BLaER1 (cell line): ENCODE measurements at regions not wholly inside any gene's neighbourhood (a gene's known extent, or its start where the extent isn't known, plus 50 kb on each side); places are given as distances from the start of the nearest gene placed in this dataset.
A peak's percentile ranks its signal among the peaks of the same experiment; 100 is the strongest.
"Not testable (repeated sequence)": the region's sequence is repeated elsewhere in the genome, so short reads cannot be mapped to it uniquely, and the experiment has no call there.

Experiments
- H3K27ac ChIP-seq: shearing (Covaris generic); formaldehyde crosslinking; 2 replicates; pipeline ENCODE4 v1.8.1; 2022
- H3K27me3 ChIP-seq: shearing (Covaris generic); formaldehyde crosslinking; 2 replicates; pipeline ENCODE4 v1.8.1; 2022
- H3K36me3 ChIP-seq: shearing (Covaris generic); formaldehyde crosslinking; 2 replicates; pipeline ENCODE4 v1.8.1; 2022
- H3K4me1 ChIP-seq: shearing (Covaris generic); formaldehyde crosslinking; 2 replicates; pipeline ENCODE4 v1.8.1; 2022
- H3K4me2 ChIP-seq: shearing (Covaris generic); formaldehyde crosslinking; 2 replicates; pipeline ENCODE4 v1.8.1; 2022
- H3K4me3 ChIP-seq: shearing (Covaris generic); formaldehyde crosslinking; 2 replicates; pipeline ENCODE4 v1.8.1; 2022
- H3K9ac ChIP-seq: shearing (Covaris generic); formaldehyde crosslinking; 2 replicates; pipeline ENCODE4 v1.8.1; 2022
- H3K9me3 ChIP-seq: shearing (Covaris generic); formaldehyde crosslinking; 2 replicates; pipeline ENCODE4 v1.8.1; 2022
- H4K20me1 ChIP-seq: shearing (Covaris generic); formaldehyde crosslinking; 2 replicates; pipeline ENCODE4 v1.8.1; 2022
- Cebpa-rat ChIP-seq: shearing (Covaris generic); IDR thresholded peaks from 2 replicates; pipeline ENCODE4 v1.8.1; 2022

GRCh38 chr1:87398641-87399040, 70.0 kb downstream of the LMO4 start:
- no peak overlapping the region for H3K27ac ChIP-seq

GRCh38 chr1:87399264-87399663, 70.6 kb downstream of the LMO4 start:
- H3K27me3 ChIP-seq, result no peaks in the 10 kb centered on the region
- no peaks in the 10 kb centered on the region for H3K9me3 ChIP-seq
- H3K4me2 ChIP-seq, result no peak overlapping the region
- H4K20me1 ChIP-seq, result no peaks in the 10 kb centered on the region
- TF ChIP-seq Cebpa-rat, result no peak
- H3K9ac ChIP-seq, result no peak overlapping the region
- H3K36me3 ChIP-seq, result no peaks in the 10 kb centered on the region
- no peak overlapping the region for H3K27ac ChIP-seq
- H3K4me1 ChIP-seq, result peaks cover 27% of the 10 kb centered on the region
- no peak overlapping the region for H3K4me3 ChIP-seq

More at GRCh38 chr1:87398641-87399040, 70.0 kb downstream of the LMO4 start:
- Histone ChIP-seq H3K27me3 (no peaks in the 10 kb centered on the region), H3K4me2 (no peak overlapping the region), H3K36me3 (no peaks in the 10 kb centered on the region), H3K9ac (no peak overlapping the region), H3K4me3 (no peak overlapping the region), H4K20me1 (no peaks in the 10 kb centered on the region), H3K9me3 (no peaks in the 10 kb centered on the region), H3K4me1 (peaks cover 29% of the 10 kb centered on the region)
- TF ChIP-seq Cebpa-rat, result no peak

DNA sequence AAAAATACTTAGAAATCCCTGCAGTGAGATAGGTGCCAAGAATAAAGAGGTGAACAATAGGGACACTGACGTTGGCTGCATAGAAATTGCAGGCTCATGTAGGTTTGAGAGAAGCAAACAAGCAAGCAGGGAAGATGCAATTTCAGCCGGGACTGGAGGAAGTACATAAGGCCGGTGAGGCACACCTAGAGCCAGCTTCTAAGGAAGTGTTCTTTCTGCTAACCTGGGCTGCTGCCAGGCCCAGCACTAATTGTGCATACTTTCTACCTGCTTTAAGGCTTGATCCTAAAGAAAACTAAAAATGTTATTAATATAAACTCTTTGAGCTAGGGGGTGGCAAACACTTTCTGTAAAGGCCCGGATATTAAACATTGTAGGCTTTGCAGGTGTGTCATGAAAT, 71.0 kb downstream of the LMO4 start:
- H3K9me3 ChIP-seq, result no peaks in the 10 kb centered on the region
- no peak overlapping the region for H3K4me2 ChIP-seq
- H3K27me3 ChIP-seq, result no peaks in the 10 kb centered on the region
- H3K9ac ChIP-seq, result no peak overlapping the region
- H3K27ac ChIP-seq, result no peak overlapping the region
- no peaks in the 10 kb centered on the region for H3K36me3 ChIP-seq
- H3K4me3 ChIP-seq, result no peak overlapping the region
- TF ChIP-seq Cebpa-rat, result no peak
- peaks cover 27% of the 10 kb centered on the region for H3K4me1 ChIP-seq
- H4K20me1 ChIP-seq, result no peaks in the 10 kb centered on the region

GRCh38 chr1:87400813-87401212, 72.1 kb downstream of the LMO4 start:
- TF ChIP-seq Cebpa-rat, result no peak
- no peak overlapping the region for H3K4me3 ChIP-seq
- H3K4me1 ChIP-seq, result peaks cover 27% of the 10 kb centered on the region
- no peak overlapping the region for H3K9ac ChIP-seq
- no peaks in the 10 kb centered on the region for H4K20me1 ChIP-seq
- H3K9me3 ChIP-seq, result no peaks in the 10 kb centered on the region
- H3K27me3 ChIP-seq, result no peaks in the 10 kb centered on the region
- no peak overlapping the region for H3K4me2 ChIP-seq
- H3K36me3 ChIP-seq, result no peaks in the 10 kb centered on the region
- H3K27ac ChIP-seq, result no peak overlapping the region

DNA sequence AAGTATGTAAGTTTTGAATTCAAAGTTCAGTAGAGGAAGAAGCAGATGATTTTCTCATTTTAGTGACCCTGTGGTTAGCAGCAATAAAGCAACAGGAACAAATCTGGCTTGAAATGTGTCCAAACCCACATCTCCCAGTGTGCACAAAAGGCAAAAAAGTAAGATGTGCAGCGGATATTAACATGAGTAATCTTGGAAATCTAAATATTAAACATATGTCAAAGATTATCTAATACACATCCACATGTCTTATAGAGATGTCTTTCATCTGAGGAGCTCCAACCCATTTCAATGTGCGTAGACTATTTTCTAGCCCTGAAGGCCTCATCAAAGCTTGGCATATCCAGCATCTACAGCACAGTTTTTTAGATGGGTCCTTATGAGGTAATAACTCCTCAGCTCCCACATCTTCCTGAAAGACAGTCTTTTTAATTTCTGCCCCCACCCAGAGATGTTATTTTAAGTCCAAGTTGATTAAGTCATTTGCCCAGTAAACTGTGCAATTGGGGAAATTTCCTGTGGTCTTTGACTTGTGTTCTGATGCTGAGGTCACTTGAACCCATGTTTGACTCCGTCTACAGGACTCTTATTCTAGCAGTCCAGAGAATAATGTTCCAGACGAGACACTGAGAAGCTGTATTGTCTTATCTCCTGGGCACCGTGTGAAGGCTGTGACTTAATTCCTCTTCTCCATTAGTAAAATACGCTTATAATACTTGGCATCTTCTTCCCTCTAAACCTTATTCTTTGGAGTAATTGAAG, 73.7 kb downstream of the LMO4 start:
- H3K27ac ChIP-seq, result no peak overlapping the region
- no peak overlapping the region for H3K9ac ChIP-seq
- no peaks in the 10 kb centered on the region for H3K27me3 ChIP-seq
- no peaks in the 10 kb centered on the region for H3K9me3 ChIP-seq
- no peak for TF ChIP-seq Cebpa-rat
- peak overlapping the region; percentile 58 for H3K4me2 ChIP-seq
- H3K4me1 ChIP-seq, result peaks cover 27% of the 10 kb centered on the region
- no peak overlapping the region for H3K4me3 ChIP-seq
- no peaks in the 10 kb centered on the region for H3K36me3 ChIP-seq
- H4K20me1 ChIP-seq, result no peaks in the 10 kb centered on the region

DNA sequence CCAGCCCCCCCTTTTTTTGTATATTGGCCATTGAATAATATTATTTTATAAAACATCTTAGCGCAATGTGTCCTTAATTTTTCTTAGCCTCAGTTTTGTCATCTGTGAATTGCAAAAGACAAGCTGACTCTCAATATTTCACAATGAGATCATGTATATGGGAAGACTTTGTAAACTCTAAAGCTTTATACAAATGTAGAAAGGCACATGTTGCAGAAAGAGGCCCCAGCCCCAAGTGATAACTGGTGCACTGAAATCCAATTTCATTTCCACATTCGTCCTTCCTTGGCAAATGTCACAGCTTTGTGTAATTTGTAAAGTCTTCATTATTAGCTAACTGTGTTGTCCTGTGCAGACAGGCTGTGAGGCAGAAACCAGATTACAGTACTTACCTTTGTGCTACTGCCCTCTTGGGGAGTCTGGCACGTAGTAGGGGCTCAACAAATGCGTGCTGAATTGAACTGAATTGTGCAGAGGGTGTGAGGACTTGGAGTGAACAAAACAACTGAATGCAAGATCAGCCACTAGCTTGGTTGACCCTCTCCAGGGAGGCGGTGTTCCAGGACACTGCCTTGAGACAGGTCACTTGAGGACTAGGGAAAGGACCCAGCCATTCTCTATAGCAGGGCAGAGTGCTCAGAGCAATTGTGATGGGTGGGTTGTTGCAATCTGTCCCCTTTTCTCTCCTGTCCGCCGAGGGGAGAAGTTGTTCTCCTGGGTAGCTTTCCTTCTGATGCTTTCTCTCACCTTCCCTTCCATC, 74.6 kb downstream of the LMO4 start:
- H3K4me3 ChIP-seq, result no peak overlapping the region
- no peak for TF ChIP-seq Cebpa-rat
- H3K4me2 ChIP-seq, result peak overlapping the region; percentile 58; the same call in 1 of the 2 replicates
- H3K27me3 ChIP-seq, result no peaks in the 10 kb centered on the region
- peaks cover 27% of the 10 kb centered on the region for H3K4me1 ChIP-seq
- no peak overlapping the region for H3K9ac ChIP-seq
- H3K27ac ChIP-seq, result no peak overlapping the region
- no peaks in the 10 kb centered on the region for H3K36me3 ChIP-seq
- H3K9me3 ChIP-seq, result no peaks in the 10 kb centered on the region
- no peaks in the 10 kb centered on the region for H4K20me1 ChIP-seq

DNA sequence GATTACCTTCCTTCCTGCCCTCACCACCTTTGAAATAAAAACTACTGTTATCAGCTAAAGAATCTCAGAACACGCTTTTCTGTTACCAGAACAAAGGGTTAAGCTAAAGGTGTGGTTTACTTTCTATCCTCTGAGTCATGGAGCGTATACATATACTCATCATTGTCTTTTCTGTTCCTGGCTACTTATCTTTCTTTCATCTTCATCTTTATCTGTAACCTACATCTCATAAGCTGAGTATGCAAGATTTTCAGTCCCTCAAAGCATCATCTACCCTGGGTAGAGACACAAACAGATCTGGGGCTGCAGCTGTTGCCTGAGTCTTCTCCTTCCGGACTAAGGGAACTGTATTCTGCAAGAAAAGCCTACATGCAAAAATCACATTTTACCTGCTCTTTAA, 75.6 kb downstream of the LMO4 start:
- H3K27me3 ChIP-seq, result no peaks in the 10 kb centered on the region
- TF ChIP-seq Cebpa-rat, result no peak
- no peaks in the 10 kb centered on the region for H4K20me1 ChIP-seq
- no peak overlapping the region for H3K4me2 ChIP-seq
- no peaks in the 10 kb centered on the region for H3K9me3 ChIP-seq
- H3K9ac ChIP-seq, result no peak overlapping the region
- no peak overlapping the region for H3K4me3 ChIP-seq
- no peaks in the 10 kb centered on the region for H3K36me3 ChIP-seq
- peaks cover 27% of the 10 kb centered on the region for H3K4me1 ChIP-seq
- no peak overlapping the region for H3K27ac ChIP-seq

GRCh38 chr1:87408665-87409248, 80.1 kb downstream of the LMO4 start:
- Histone ChIP-seq H3K4me1 (peaks cover 29% of the 10 kb centered on the region), H3K27ac (no peak overlapping the region), H4K20me1 (no peaks in the 10 kb centered on the region), H3K27me3 (no peaks in the 10 kb centered on the region), H3K9ac (no peak overlapping the region), H3K9me3 (no peaks in the 10 kb centered on the region), H3K4me2 (no peak overlapping the region), H3K4me3 (no peak overlapping the region), H3K36me3 (no peaks in the 10 kb centered on the region)
- TF ChIP-seq Cebpa-rat, result no peak

GRCh38 chr1:87410776-87411480, 82.2 kb downstream of the LMO4 start:
- Histone ChIP-seq H3K9ac (no peak overlapping the region), H3K4me1 (peaks cover 29% of the 10 kb centered on the region), H3K4me2 (peak overlapping the region; percentile 62), H4K20me1 (no peaks in the 10 kb centered on the region), H3K36me3 (no peaks in the 10 kb centered on the region), H3K27ac (peak overlapping the region; percentile 14; the same call in 1 of the 2 replicates), H3K4me3 (no peak overlapping the region), H3K27me3 (no peaks in the 10 kb centered on the region), H3K9me3 (no peaks in the 10 kb centered on the region)
- no peak for TF ChIP-seq Cebpa-rat

DNA sequence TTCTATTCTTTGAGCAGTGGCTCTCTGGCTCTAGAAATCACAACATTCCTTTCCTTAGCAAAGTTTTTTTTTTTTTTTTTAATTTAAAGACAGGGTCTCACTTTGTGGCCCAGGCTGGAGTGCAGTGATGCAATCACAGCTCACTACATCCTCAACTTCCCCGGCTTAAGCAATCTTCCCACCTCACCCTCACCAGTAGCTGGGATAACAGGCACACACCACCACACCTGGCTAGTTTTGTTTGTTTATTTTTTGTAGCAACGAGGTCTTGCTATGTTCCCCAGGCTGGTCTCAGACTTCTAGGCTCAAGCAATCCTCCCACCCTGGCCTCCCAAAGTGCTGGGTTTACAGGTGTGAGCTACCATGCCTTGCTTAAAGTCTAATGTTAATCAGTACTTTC, 85.2 kb downstream of the LMO4 start:
- H3K4me1 ChIP-seq, result peaks cover 29% of the 10 kb centered on the region

More for the DNA sequence above, 85.2 kb downstream of the LMO4 start:
- not testable (repeated sequence) for H3K27ac ChIP-seq, H3K27me3 ChIP-seq, H3K4me2 ChIP-seq, H3K9me3 ChIP-seq, H3K9ac ChIP-seq, H3K36me3 ChIP-seq, H3K4me3 ChIP-seq, H4K20me1 ChIP-seq
